Activated CD4-positive, alpha-beta T cell treated with anti-CD3 and anti-CD28 coated beads, Interleukin-2, Interleukin-6, amounts not matched to agents 100 ng/mL and 50 ng/mL, durations not matched to agents 16 hours and 8 hours (primary cell): ENCODE measurements at regions not wholly inside any gene's neighbourhood (a gene's known extent, or its start where the extent isn't known, plus 50 kb on each side); places are given as distances from the start of the nearest gene placed in this dataset.

Experiments used
- DNase-seq: peaks from one replicate; pipeline ENCODE4 v3.0.0-alpha.2; 2020

- DNase-seq, result no peak
Measured at GRCh38 chr14:55946231-55946630, 172.0 kb upstream of the PELI2 start.

- no peak for DNase-seq
Measured at GRCh38 chr14:55948399-55948798, 169.8 kb upstream of the PELI2 start.

GRCh38 chr14:55949708-55950107, 168.5 kb upstream of the PELI2 start:
- DNase-seq, result no peak

GRCh38 chr14:55950135-55950534, 168.1 kb upstream of the PELI2 start:
- DNase-seq, result no peak

- no peak for DNase-seq
Measured at GRCh38 chr14:55951341-55952206, 166.6 kb upstream of the PELI2 start.

- DNase-seq, result no peak
Measured at GRCh38 chr14:55954108-55954507, 164.1 kb upstream of the PELI2 start.

- DNase-seq, result no peak
Measured at GRCh38 chr14:55955175-55955574, 163.0 kb upstream of the PELI2 start.

GRCh38 chr14:55957950-55958349, 160.3 kb upstream of the PELI2 start:
- no peak for DNase-seq

- no peak for DNase-seq
Measured at GRCh38 chr14:55963295-55963694, 154.9 kb upstream of the PELI2 start.

- no peak for DNase-seq
Measured at GRCh38 chr14:55964091-55964490, 154.1 kb upstream of the PELI2 start.

GRCh38 chr14:55964821-55965220, 153.4 kb upstream of the PELI2 start:
- DNase-seq, result no peak

- DNase-seq, result no peak
Measured at GRCh38 chr14:55965851-55966250, 152.4 kb upstream of the PELI2 start.

GRCh38 chr14:55968741-55969140, 149.5 kb upstream of the PELI2 start:
- no peak for DNase-seq

- DNase-seq, result no peak
Measured at GRCh38 chr14:55973285-55973800, 144.9 kb upstream of the PELI2 start.

GRCh38 chr14:55973911-55974630, 144.1 kb upstream of the PELI2 start:
- DNase-seq, result no peak

- no peak for DNase-seq
Measured at GRCh38 chr14:55975281-55975910, 142.8 kb upstream of the PELI2 start.

GRCh38 chr14:55976219-55976618, 142.0 kb upstream of the PELI2 start:
- DNase-seq, result no peak

- DNase-seq, result no peak
Measured at GRCh38 chr14:55976655-55977054, 141.6 kb upstream of the PELI2 start.

GRCh38 chr14:55977392-55978150, 140.6 kb upstream of the PELI2 start:
- no peak for DNase-seq

GRCh38 chr14:55979096-55979495, 139.1 kb upstream of the PELI2 start:
- DNase-seq, result no peak

GRCh38 chr14:55979781-55980180, 138.4 kb upstream of the PELI2 start:
- DNase-seq, result no peak

GRCh38 chr14:55980970-55981369, 137.2 kb upstream of the PELI2 start:
- no peak for DNase-seq

- DNase-seq, result no peak
Measured at GRCh38 chr14:55986069-55986468, 132.1 kb upstream of the PELI2 start.
